Spleen (tissue), 7 donors: ENCODE measurements at regions not wholly inside any gene's neighbourhood (a gene's known extent, or its start where the extent isn't known, plus 50 kb on each side); places are given as distances from the start of the nearest gene placed in this dataset.

Experiments
- CTCF ChIP-seq, 11 experiments: fragments of 200-600 bp in 7 of 11; fragments of 450-650 bp in 4 of 11; sonication (generic) in 4 of 11; IDR thresholded peaks in 8 of 11; conservative IDR thresholded peaks in 3 of 11; 1 replicate in 7 of 11; 2 replicates in 4 of 11; pipeline versions ENCODE4 v1.4.0 to v1.8.0; 2016 to 2021; ENCODE audit warnings: antibody characterized with exemption in 11 of 11, inconsistent platforms in 4 of 11, mild to moderate bottlenecking in 1 of 11
- POLR2A ChIP-seq, 3 donors: fragments of 450-650 bp; IDR thresholded peaks; one replicate each; pipeline ENCODE4 v1.5.1; 2017; ENCODE audit warnings: antibody characterized with exemption in 3 of 3, mild to moderate bottlenecking in 1 of 3
- donor health status: DM: no; HTN: no; CAD: no; lungs with moderate emphysema.
- donor health status: DM: no; HTN: no; CAD: no.
- donor health status: DM: no; HTN: no; CAD: no.

GRCh38 chr14:85243321-85243720 is 286.6 kb upstream of the FLRT2 start:
- TF ChIP-seq CTCF (IDR thresholded peaks at IDR 0.05 in 8 of 11, conservative IDR thresholded peaks at IDR 0.05 in 3 of 11) (no peak), POLR2A (IDR thresholded peaks at IDR 0.05) (no peak)
